ENCODE measurements at regions not wholly inside any gene's neighbourhood (a gene's known extent, or its start where the extent isn't known, plus 50 kb on each side); places are given as distances from the start of the nearest gene placed in this dataset.

- Histone ChIP-seq H3K27ac (ENCODE audit: low read depth, low read length) (no peak overlapping the region), H3K27me3 (ENCODE audit: control insufficient read depth, insufficient read depth, low read length) (no peaks in the 10 kb centered on the region; the same call in 1 of the 2 replicates), H3K36me3 (ENCODE audit: control insufficient read depth, insufficient read depth, low read length) (no peaks in the 10 kb centered on the region), H3K9me3 (ENCODE audit: control insufficient read depth, insufficient read depth, low read depth, low read length) (no peaks in the 10 kb centered on the region), H3K4me3 (ENCODE audit: low read depth, low read length) (no peak overlapping the region), H3K4me1 (ENCODE audit: control insufficient read depth, insufficient read depth, low read length) (no peaks in the 10 kb centered on the region), H3K9ac (ENCODE audit: low read length) (no peak overlapping the region)
Measured at GRCh38 chr17:73998653-73999645, 204.5 kb upstream of the RPL38 start.

DNA sequence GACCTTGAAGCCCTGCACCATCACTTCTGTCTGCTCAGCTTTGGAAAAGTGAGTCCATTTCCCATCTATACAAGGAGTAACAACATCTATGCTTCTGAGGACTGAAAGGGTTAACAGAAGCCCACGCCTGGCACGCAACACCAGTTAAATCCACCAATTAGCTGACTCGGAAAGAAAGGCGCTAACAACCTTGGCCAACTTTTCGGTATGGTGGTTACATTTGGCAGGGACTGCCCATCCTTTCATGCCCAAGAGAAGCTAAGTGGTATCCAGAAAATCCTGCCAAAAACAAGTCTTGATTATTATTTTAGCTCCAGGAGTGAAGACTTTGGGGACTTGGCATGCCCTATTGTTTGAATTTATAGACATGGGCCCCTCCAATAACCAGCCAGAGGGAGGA lies 202.3 kb upstream of the RPL38 start:
- Histone ChIP-seq H3K27me3 (ENCODE audit: control insufficient read depth, insufficient read depth, low read length) (peaks cover 6% of the 10 kb centered on the region; the same call in 1 of the 2 replicates), H3K36me3 (ENCODE audit: control insufficient read depth, insufficient read depth, low read length) (no peaks in the 10 kb centered on the region), H3K4me3 (ENCODE audit: low read depth, low read length) (no peak overlapping the region), H3K9ac (ENCODE audit: low read length) (no peak overlapping the region), H3K27ac (ENCODE audit: low read depth, low read length) (no peak overlapping the region), H3K9me3 (ENCODE audit: control insufficient read depth, insufficient read depth, low read depth, low read length) (no peaks in the 10 kb centered on the region), H3K4me1 (ENCODE audit: control insufficient read depth, insufficient read depth, low read length) (peaks cover 9% of the 10 kb centered on the region; the same call in 1 of the 2 replicates)

DNA sequence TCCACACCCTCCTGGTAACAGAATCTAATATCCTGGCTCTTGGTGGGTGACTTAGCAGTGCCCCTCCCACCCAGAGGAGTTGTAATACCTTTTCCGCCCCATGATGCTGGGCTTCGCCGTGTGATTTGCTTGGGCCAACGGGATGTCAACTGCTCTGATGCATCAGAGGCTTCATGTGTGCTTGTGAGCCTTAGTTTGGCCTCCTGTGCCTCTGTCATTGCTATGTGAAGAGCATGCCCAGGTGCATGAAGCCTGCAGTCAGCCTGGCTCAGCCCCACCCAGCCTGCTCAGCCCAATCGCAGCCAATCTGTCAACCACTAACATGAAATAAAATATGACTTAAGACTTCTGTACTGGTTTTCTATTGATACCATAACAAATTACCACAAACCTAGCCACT lies 201.2 kb upstream of the RPL38 start:
- no peaks in the 10 kb centered on the region for H3K36me3 ChIP-seq (ENCODE audit: control insufficient read depth, insufficient read depth, low read length)
- no peak overlapping the region for H3K9ac ChIP-seq (ENCODE audit: low read length)
- no peak overlapping the region for H3K4me3 ChIP-seq (ENCODE audit: low read depth, low read length)
- peaks cover 11% of the 10 kb centered on the region; the same call in 1 of the 2 replicates for H3K4me1 ChIP-seq (ENCODE audit: control insufficient read depth, insufficient read depth, low read length)
- no peaks in the 10 kb centered on the region for H3K9me3 ChIP-seq (ENCODE audit: control insufficient read depth, insufficient read depth, low read depth, low read length)
- no peak overlapping the region for H3K27ac ChIP-seq (ENCODE audit: low read depth, low read length)
- H3K27me3 ChIP-seq (ENCODE audit: control insufficient read depth, insufficient read depth, low read length): peaks cover 6% of the 10 kb centered on the region; the same call in 1 of the 2 replicates

DNA sequence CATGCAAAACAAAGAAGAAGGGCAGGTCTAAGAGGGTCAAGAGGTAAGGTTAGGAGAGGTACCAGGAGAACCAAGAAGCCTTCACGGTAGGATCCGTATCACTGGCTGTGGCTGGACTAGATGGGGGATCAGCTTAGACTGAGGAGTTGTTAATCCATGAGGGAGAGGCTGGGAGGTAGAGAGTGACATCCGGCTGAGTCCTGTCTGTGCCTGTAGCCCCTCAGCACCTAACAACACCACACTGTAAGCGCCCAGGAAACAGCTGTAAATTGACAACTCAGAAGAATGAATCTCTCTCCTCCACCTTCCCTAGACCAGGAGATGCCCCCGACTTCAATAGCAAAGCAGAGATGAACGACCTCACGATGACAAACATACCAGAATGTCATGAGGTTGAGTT lies 199.4 kb upstream of the RPL38 start:
- H3K4me3 ChIP-seq (ENCODE audit: low read depth, low read length): no peak overlapping the region
- no peak overlapping the region for H3K27ac ChIP-seq (ENCODE audit: low read depth, low read length)
- peaks cover 16% of the 10 kb centered on the region; the same call in 1 of the 2 replicates for H3K4me1 ChIP-seq (ENCODE audit: control insufficient read depth, insufficient read depth, low read length)
- H3K27me3 ChIP-seq (ENCODE audit: control insufficient read depth, insufficient read depth, low read length): peaks cover 6% of the 10 kb centered on the region; the same call in 1 of the 2 replicates
- H3K9ac ChIP-seq (ENCODE audit: low read length): no peak overlapping the region
- no peaks in the 10 kb centered on the region for H3K9me3 ChIP-seq (ENCODE audit: control insufficient read depth, insufficient read depth, low read depth, low read length)
- H3K36me3 ChIP-seq (ENCODE audit: control insufficient read depth, insufficient read depth, low read length): no peaks in the 10 kb centered on the region

DNA sequence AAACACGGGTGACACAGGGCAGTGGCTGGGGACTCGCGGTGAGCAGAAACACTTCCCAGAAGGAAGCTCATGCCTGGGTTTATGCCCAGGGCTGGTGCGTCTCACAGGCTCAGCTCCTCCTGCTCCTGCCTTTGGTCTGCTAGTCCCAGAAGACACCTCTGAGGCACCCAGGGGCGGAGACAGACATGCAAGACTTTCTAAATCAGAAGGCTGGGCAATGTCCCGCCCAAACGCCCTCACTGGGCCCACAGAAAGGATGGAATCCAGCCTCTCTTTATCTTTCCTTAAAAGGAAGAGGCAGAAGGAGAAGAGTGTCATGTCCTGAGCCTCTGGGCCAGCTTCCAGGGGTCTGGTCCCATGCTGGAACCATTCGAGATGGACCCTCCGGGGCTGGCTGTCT lies 197.7 kb upstream of the RPL38 start:
- Histone ChIP-seq H3K27ac (ENCODE audit: low read depth, low read length) (no peak overlapping the region), H3K4me3 (ENCODE audit: low read depth, low read length) (no peak overlapping the region), H3K9me3 (ENCODE audit: control insufficient read depth, insufficient read depth, low read depth, low read length) (no peaks in the 10 kb centered on the region), H3K4me1 (ENCODE audit: control insufficient read depth, insufficient read depth, low read length) (peaks cover 21% of the 10 kb centered on the region), H3K27me3 (ENCODE audit: control insufficient read depth, insufficient read depth, low read length) (peaks cover 6% of the 10 kb centered on the region; the same call in 1 of the 2 replicates), H3K9ac (ENCODE audit: low read length) (no peak overlapping the region), H3K36me3 (ENCODE audit: control insufficient read depth, insufficient read depth, low read length) (no peaks in the 10 kb centered on the region)

DNA sequence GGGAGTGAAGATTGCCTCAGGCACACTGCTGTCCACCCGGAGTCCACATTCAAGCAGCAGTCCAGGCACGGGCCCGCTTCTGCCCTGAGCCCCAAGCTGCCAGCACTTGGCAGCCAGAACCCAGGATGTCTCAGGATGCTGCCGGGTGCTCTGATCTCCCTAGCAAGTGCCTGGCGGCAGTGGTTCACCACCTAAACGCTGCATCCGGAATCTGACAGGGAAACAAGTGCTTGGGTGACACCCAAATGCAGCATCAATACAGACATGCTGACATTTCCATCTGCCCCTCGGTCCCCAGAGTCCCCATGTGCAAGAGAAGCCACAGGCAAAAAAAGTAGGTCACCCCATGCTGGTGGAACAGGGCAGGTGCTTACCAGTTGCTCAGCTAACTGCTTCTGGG lies 197.1 kb upstream of the RPL38 start:
- Histone ChIP-seq H3K4me3 (ENCODE audit: low read depth, low read length) (no peak overlapping the region), H3K9ac (ENCODE audit: low read length) (no peak overlapping the region), H3K36me3 (ENCODE audit: control insufficient read depth, insufficient read depth, low read length) (no peaks in the 10 kb centered on the region), H3K27ac (ENCODE audit: low read depth, low read length) (no peak overlapping the region), H3K27me3 (ENCODE audit: control insufficient read depth, insufficient read depth, low read length) (peaks cover 6% of the 10 kb centered on the region; the same call in 1 of the 2 replicates), H3K9me3 (ENCODE audit: control insufficient read depth, insufficient read depth, low read depth, low read length) (no peaks in the 10 kb centered on the region), H3K4me1 (ENCODE audit: control insufficient read depth, insufficient read depth, low read length) (peaks cover 21% of the 10 kb centered on the region)

GRCh38 chr17:74008196-74008595 lies 195.3 kb upstream of the RPL38 start:
- Histone ChIP-seq H3K4me1 (ENCODE audit: control insufficient read depth, insufficient read depth, low read length) (peaks cover 21% of the 10 kb centered on the region), H3K36me3 (ENCODE audit: control insufficient read depth, insufficient read depth, low read length) (no peaks in the 10 kb centered on the region), H3K27me3 (ENCODE audit: control insufficient read depth, insufficient read depth, low read length) (peaks cover 6% of the 10 kb centered on the region; the same call in 1 of the 2 replicates), H3K27ac (ENCODE audit: low read depth, low read length) (no peak overlapping the region), H3K4me3 (ENCODE audit: low read depth, low read length) (no peak overlapping the region), H3K9me3 (ENCODE audit: control insufficient read depth, insufficient read depth, low read depth, low read length) (no peaks in the 10 kb centered on the region), H3K9ac (ENCODE audit: low read length) (no peak overlapping the region)

- H3K9me3 ChIP-seq (ENCODE audit: control insufficient read depth, insufficient read depth, low read depth, low read length): no peaks in the 10 kb centered on the region
- H3K4me1 ChIP-seq (ENCODE audit: control insufficient read depth, insufficient read depth, low read length): peaks cover 21% of the 10 kb centered on the region
- H3K27ac ChIP-seq (ENCODE audit: low read depth, low read length): no peak overlapping the region
- no peak overlapping the region for H3K4me3 ChIP-seq (ENCODE audit: low read depth, low read length)
- H3K27me3 ChIP-seq (ENCODE audit: control insufficient read depth, insufficient read depth, low read length): peaks cover 5% of the 10 kb centered on the region; the same call in 1 of the 2 replicates
- H3K9ac ChIP-seq (ENCODE audit: low read length): no peak overlapping the region
- no peaks in the 10 kb centered on the region for H3K36me3 ChIP-seq (ENCODE audit: control insufficient read depth, insufficient read depth, low read length)
Measured at GRCh38 chr17:74009056-74009625, 194.3 kb upstream of the RPL38 start.

DNA sequence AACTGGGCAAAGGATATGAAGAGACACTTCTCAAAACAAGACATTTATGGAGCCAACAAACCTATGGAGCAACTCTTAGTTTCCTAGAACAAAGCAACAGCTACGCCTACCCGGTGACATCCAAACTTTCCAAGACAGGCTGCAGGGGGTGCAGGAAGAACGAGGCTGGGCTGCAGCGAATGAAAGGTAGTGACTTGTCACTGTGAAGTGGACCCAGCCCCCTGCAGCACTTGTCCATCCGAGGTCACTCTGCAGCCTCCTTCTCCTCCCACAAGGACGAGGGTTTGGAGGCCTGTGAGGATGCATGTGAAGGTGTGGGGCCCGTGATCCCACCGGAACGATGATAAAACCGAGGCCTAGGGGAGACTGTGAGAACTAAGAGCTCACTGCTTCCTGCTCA lies 192.6 kb upstream of the RPL38 start:
- Histone ChIP-seq H3K4me1 (ENCODE audit: control insufficient read depth, insufficient read depth, low read length) (peaks cover 14% of the 10 kb centered on the region), H3K27me3 (ENCODE audit: control insufficient read depth, insufficient read depth, low read length) (no peaks in the 10 kb centered on the region), H3K36me3 (ENCODE audit: control insufficient read depth, insufficient read depth, low read length) (no peaks in the 10 kb centered on the region), H3K4me3 (ENCODE audit: low read depth, low read length) (no peak overlapping the region), H3K9ac (ENCODE audit: low read length) (no peak overlapping the region), H3K9me3 (ENCODE audit: control insufficient read depth, insufficient read depth, low read depth, low read length) (no peaks in the 10 kb centered on the region), H3K27ac (ENCODE audit: low read depth, low read length) (no peak overlapping the region)

- no peaks in the 10 kb centered on the region for H3K36me3 ChIP-seq (ENCODE audit: control insufficient read depth, insufficient read depth, low read length)
- no peak overlapping the region for H3K27ac ChIP-seq (ENCODE audit: low read depth, low read length)
- no peak overlapping the region for H3K9ac ChIP-seq (ENCODE audit: low read length)
- no peaks in the 10 kb centered on the region for H3K27me3 ChIP-seq (ENCODE audit: control insufficient read depth, insufficient read depth, low read length)
- no peaks in the 10 kb centered on the region for H3K9me3 ChIP-seq (ENCODE audit: control insufficient read depth, insufficient read depth, low read depth, low read length)
- no peak overlapping the region for H3K4me3 ChIP-seq (ENCODE audit: low read depth, low read length)
- peaks cover 10% of the 10 kb centered on the region; the same call in 1 of the 2 replicates for H3K4me1 ChIP-seq (ENCODE audit: control insufficient read depth, insufficient read depth, low read length)
Measured at GRCh38 chr17:74011966-74012365, 191.5 kb upstream of the RPL38 start.

DNA sequence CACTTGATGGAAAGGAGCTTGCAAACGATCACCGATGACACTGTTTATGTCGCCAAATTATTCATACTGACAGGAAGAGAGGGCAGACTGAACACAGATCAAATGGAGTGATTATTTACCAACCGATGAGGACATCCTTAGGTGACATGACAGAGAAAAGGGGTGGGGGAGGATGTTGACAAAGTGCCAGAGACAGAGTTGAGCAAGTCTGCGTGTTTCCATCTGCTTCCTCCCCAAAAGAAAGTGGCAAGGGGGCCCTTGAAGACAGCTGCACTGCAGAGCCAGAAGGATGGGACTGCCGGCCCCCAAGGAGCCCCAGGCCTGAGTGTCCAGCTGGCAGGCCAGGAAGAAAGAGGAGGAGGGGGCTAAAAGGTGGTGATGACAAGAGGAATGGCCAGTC lies 191.0 kb upstream of the RPL38 start:
- H3K4me3 ChIP-seq (ENCODE audit: low read depth, low read length): no peak overlapping the region
- no peaks in the 10 kb centered on the region for H3K36me3 ChIP-seq (ENCODE audit: control insufficient read depth, insufficient read depth, low read length)
- no peaks in the 10 kb centered on the region for H3K9me3 ChIP-seq (ENCODE audit: control insufficient read depth, insufficient read depth, low read depth, low read length)
- H3K27me3 ChIP-seq (ENCODE audit: control insufficient read depth, insufficient read depth, low read length): no peaks in the 10 kb centered on the region
- no peak overlapping the region for H3K9ac ChIP-seq (ENCODE audit: low read length)
- H3K4me1 ChIP-seq (ENCODE audit: control insufficient read depth, insufficient read depth, low read length): peaks cover 10% of the 10 kb centered on the region; the same call in 1 of the 2 replicates
- no peak overlapping the region for H3K27ac ChIP-seq (ENCODE audit: low read depth, low read length)
